Stimulated activated CD4-positive, alpha-beta T cell treated with anti-CD3 and anti-CD28 coated beads, TNF-alpha, amount 100 ng/mL, for 48 hours (primary cell): ENCODE measurements at regions not wholly inside any gene's neighbourhood (a gene's known extent, or its start where the extent isn't known, plus 50 kb on each side); places are given as distances from the start of the nearest gene placed in this dataset.

ENCODE experiments used
- DNase-seq, 3 donors: peaks; one replicate each; pipeline ENCODE4 v3.0.0-alpha.2; 2020; ENCODE audit warnings: low read depth in 3 of 3

GRCh38 chr12:41981758-41982157 lies 162.9 kb downstream of the GXYLT1 start:
- DNase-seq, result no peak

GRCh38 chr12:41981013-41981412 lies 163.7 kb downstream of the GXYLT1 start:
- no peak for DNase-seq

- no peak for DNase-seq
Measured at GRCh38 chr12:41980390-41980789, 164.3 kb downstream of the GXYLT1 start.

GRCh38 chr12:41979574-41979973 lies 165.1 kb downstream of the GXYLT1 start:
- no peak for DNase-seq

GRCh38 chr12:41972598-41972997 lies 172.1 kb downstream of the GXYLT1 start:
- DNase-seq, result no peak

- DNase-seq, result no peak
Measured at GRCh38 chr12:41972196-41972595, 172.5 kb downstream of the GXYLT1 start.

- DNase-seq, result no peak
Measured at GRCh38 chr12:41970744-41971143, 173.9 kb downstream of the GXYLT1 start.

- no peak for DNase-seq
Measured at GRCh38 chr12:41968599-41968998, 176.1 kb downstream of the GXYLT1 start.

- DNase-seq, result no peak
Measured at GRCh38 chr12:41967668-41968500, 176.8 kb downstream of the GXYLT1 start.

- DNase-seq, result no peak
Measured at GRCh38 chr12:41966916-41967315, 177.8 kb downstream of the GXYLT1 start.

- DNase-seq, result no peak
Measured at GRCh38 chr12:41966001-41966400, 178.7 kb downstream of the GXYLT1 start.

GRCh38 chr12:41963398-41963797 lies 181.3 kb downstream of the GXYLT1 start:
- DNase-seq, result no peak

GRCh38 chr12:41962171-41962572 lies 182.5 kb downstream of the GXYLT1 start:
- DNase-seq, result no peak

- no peak for DNase-seq
Measured at GRCh38 chr12:41959271-41959670, 185.4 kb downstream of the GXYLT1 start.

- DNase-seq, result no peak
Measured at GRCh38 chr12:41956353-41956752, 188.3 kb downstream of the GXYLT1 start.

GRCh38 chr12:41950455-41950854 lies 194.2 kb downstream of the GXYLT1 start:
- DNase-seq, result no peak

- no peak for DNase-seq
Measured at GRCh38 chr12:41946106-41946505, 198.6 kb downstream of the GXYLT1 start.

GRCh38 chr12:41944216-41944615 lies 200.5 kb downstream of the GXYLT1 start:
- DNase-seq, result no peak

- DNase-seq, result no peak
Measured at GRCh38 chr12:41943671-41944070, 201.0 kb downstream of the GXYLT1 start.

- DNase-seq, result no peak
Measured at GRCh38 chr12:41942354-41942753, 202.3 kb downstream of the GXYLT1 start.

GRCh38 chr12:41941079-41941478 lies 203.6 kb downstream of the GXYLT1 start:
- no peak for DNase-seq

- DNase-seq, result no peak
Measured at GRCh38 chr12:41940571-41940970, 204.1 kb downstream of the GXYLT1 start.

- DNase-seq, result no peak
Measured at GRCh38 chr12:41936333-41936732, 208.3 kb downstream of the GXYLT1 start.

GRCh38 chr12:41935911-41936310 lies 208.8 kb downstream of the GXYLT1 start:
- no peak for DNase-seq
